Bronchial epithelial cell (primary cell): ENCODE measurements at regions not wholly inside any gene's neighbourhood (a gene's known extent, or its start where the extent isn't known, plus 50 kb on each side); places are given as distances from the start of the nearest gene placed in this dataset.
"Not testable (repeated sequence)": the region's sequence is repeated elsewhere in the genome, so short reads cannot be mapped to it uniquely, and the experiment has no call there.

ENCODE experiments used
- DNase-seq: peaks from one replicate; pipeline ENCODE4 v3.0.0-alpha.2; 2010; ENCODE audit warnings: low read depth
- FAIRE-seq: peaks from 2 replicates; lab custom pipeline; 2011; peaks lifted over from hg19 to GRCh38; lab: Jason Lieb, UNC
- H3K27me3 ChIP-seq: 2 replicates; pipeline ENCODE4 v1.5.1; 2011; ENCODE audit warnings: low read length; ENCODE audit not compliant: control insufficient read depth, insufficient read depth
- H3K36me3 ChIP-seq: 2 replicates; pipeline ENCODE4 v1.5.1; 2011; ENCODE audit warnings: low read length; ENCODE audit not compliant: control insufficient read depth, insufficient read depth
- H3K4me3 ChIP-seq: 2 replicates; pipeline ENCODE4 v1.5.1; 2011; ENCODE audit warnings: mild to moderate bottlenecking, low read depth, low read length, control low read depth
- CTCF ChIP-seq: IDR thresholded peaks from 2 replicates; pipeline ENCODE4 v1.5.1; 2011; ENCODE audit warnings: mild to moderate bottlenecking, moderate library complexity, low read length, control low read depth, inconsistent platforms; ENCODE audit not compliant: insufficient read depth, severe bottlenecking

- FAIRE-seq, result no peak
- Histone ChIP-seq H3K4me3 (no peak overlapping the region), H3K36me3 (no peaks in the 10 kb centered on the region), H3K27me3 (no peaks in the 10 kb centered on the region)
- no peak for DNase-seq
- TF ChIP-seq CTCF, result no peak
These were observed 83.4 kb upstream of the STK39 start for GRCh38 chr2:168330624-168331423.

GRCh38 chr2:168335254-168335653, 87.9 kb upstream of the STK39 start:
- not testable (repeated sequence) for DNase-seq, H3K4me3 ChIP-seq, H3K27me3 ChIP-seq, H3K36me3 ChIP-seq, FAIRE-seq

GRCh38 chr2:168336786-168337388, 89.5 kb upstream of the STK39 start:
- Histone ChIP-seq H3K4me3 (no peak overlapping the region), H3K27me3 (no peaks in the 10 kb centered on the region), H3K36me3 (no peaks in the 10 kb centered on the region)
- TF ChIP-seq CTCF, result peak; percentile 88
- FAIRE-seq (peak; percentile 77), DNase-seq (peak; percentile 88)

- FAIRE-seq (no peak), DNase-seq (no peak)
- TF ChIP-seq CTCF, result no peak
- Histone ChIP-seq H3K36me3 (no peaks in the 10 kb centered on the region), H3K27me3 (no peaks in the 10 kb centered on the region), H3K4me3 (no peak overlapping the region)
These were observed 90.9 kb upstream of the STK39 start for GRCh38 chr2:168338292-168338691.

GRCh38 chr2:168338803-168339437, 91.5 kb upstream of the STK39 start:
- Histone ChIP-seq H3K36me3 (no peaks in the 10 kb centered on the region), H3K4me3 (no peak overlapping the region), H3K27me3 (no peaks in the 10 kb centered on the region)
- no peak for TF ChIP-seq CTCF
- FAIRE-seq (no peak), DNase-seq (no peak)

GRCh38 chr2:168340931-168341330, 93.5 kb upstream of the STK39 start:
- DNase-seq (no peak), FAIRE-seq (no peak)
- H3K36me3 ChIP-seq, result no peaks in the 10 kb centered on the region
- TF ChIP-seq CTCF, result no peak
- H3K4me3 ChIP-seq, result no peak overlapping the region
- no peaks in the 10 kb centered on the region for H3K27me3 ChIP-seq
